ENCODE measurements at regions not wholly inside any gene's neighbourhood (a gene's known extent, or its start where the extent isn't known, plus 50 kb on each side); places are given as distances from the start of the nearest gene placed in this dataset.

DNA sequence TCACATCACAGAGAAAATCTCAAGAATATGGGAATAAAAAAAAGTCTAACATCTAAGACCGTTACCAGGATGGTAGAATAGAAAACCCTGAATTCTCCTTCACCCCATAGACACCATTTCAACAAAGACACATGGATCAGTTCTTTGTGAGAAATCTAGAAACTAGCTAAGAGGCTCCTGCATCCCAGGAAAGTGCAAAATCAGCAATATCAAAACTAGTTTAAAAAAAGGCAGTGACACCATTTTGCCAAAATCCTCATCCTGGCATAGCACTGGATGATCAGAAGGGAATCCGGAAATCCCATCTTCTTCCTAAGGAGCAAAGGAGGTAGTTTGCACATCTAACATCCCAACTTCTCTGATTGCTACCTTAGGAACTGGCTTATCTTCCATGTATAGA, 88.9 kb upstream of the MAGEE2 start:
- Histone ChIP-seq H3K9me3 (replicated peaks; ENCODE audit: insufficient read depth, low read length) (no peaks in the 10 kb centered on the region), H3K27ac (ENCODE audit: low read length) (no peak overlapping the region), H2AFZ (ENCODE audit: low read length) (no peak overlapping the region), H3K9me2 (replicated peaks; ENCODE audit: insufficient read depth, low read length) (no peaks in the 10 kb centered on the region), H3F3A (ENCODE audit: insufficient read depth, low read length) (no peaks in the 10 kb centered on the region), H3K4me3 (ENCODE audit: low read length) (no peak overlapping the region), H3K4me2 (ENCODE audit: low read depth, low read length) (no peak overlapping the region), H3K79me2 (ENCODE audit: low read length) (no peaks in the 10 kb centered on the region), H4K20me1 (ENCODE audit: insufficient read depth, low read length) (no peaks in the 10 kb centered on the region), H3K4me1 (ENCODE audit: low read length) (no peaks in the 10 kb centered on the region), H3K9ac (ENCODE audit: low read length) (no peak overlapping the region), H3K27me3 (replicated peaks; ENCODE audit: insufficient read depth, low read length) (no peaks in the 10 kb centered on the region), H3K36me3 (replicated peaks; ENCODE audit: insufficient read depth, low read length) (no peaks in the 10 kb centered on the region)
- no peak for DNase-seq
- no peak for TF ChIP-seq EZH2 (optimal IDR thresholded peaks at IDR 0.05; ENCODE audit: low read depth, low read length)
- TF ChIP-seq, protein P1, sequence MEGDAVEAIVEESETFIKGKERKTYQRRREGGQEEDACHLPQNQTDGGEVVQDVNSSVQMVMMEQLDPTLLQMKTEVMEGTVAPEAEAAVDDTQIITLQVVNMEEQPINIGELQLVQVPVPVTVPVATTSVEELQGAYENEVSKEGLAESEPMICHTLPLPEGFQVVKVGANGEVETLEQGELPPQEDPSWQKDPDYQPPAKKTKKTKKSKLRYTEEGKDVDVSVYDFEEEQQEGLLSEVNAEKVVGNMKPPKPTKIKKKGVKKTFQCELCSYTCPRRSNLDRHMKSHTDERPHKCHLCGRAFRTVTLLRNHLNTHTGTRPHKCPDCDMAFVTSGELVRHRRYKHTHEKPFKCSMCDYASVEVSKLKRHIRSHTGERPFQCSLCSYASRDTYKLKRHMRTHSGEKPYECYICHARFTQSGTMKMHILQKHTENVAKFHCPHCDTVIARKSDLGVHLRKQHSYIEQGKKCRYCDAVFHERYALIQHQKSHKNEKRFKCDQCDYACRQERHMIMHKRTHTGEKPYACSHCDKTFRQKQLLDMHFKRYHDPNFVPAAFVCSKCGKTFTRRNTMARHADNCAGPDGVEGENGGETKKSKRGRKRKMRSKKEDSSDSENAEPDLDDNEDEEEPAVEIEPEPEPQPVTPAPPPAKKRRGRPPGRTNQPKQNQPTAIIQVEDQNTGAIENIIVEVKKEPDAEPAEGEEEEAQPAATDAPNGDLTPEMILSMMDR (IDR thresholded peaks at IDR 0.05; ENCODE audit: low read length) = no peak
- TF ChIP-seq EZH2phosphoT487 (IDR thresholded peaks at IDR 0.05; ENCODE audit: low read length) = no peak

DNA sequence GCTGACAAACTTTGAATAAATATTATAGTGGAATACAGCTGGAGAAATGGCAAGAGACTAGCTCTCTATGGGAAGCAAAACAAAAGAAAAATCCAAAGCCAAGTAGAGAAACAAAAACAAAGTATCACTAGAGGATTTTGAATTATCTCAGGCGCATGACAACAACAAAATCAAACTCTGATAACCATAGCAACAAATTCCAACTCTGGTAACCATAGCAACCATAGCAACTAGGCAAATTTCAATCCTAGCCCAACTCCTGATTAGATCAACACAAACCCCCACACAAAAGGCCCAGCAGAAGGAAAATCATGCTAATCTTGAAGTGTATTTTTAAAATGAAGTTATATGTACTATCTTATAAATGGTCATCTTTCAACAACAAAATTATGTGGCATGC, 98.4 kb upstream of the MAGEE2 start:
- Histone ChIP-seq H4K20me1 (ENCODE audit: insufficient read depth, low read length) (no peaks in the 10 kb centered on the region), H3K9me2 (replicated peaks; ENCODE audit: insufficient read depth, low read length) (no peaks in the 10 kb centered on the region), H3K4me1 (ENCODE audit: low read length) (no peaks in the 10 kb centered on the region), H3F3A (ENCODE audit: insufficient read depth, low read length) (no peaks in the 10 kb centered on the region), H3K4me2 (ENCODE audit: low read depth, low read length) (no peak overlapping the region), H3K9me3 (replicated peaks; ENCODE audit: insufficient read depth, low read length) (no peaks in the 10 kb centered on the region), H3K4me3 (ENCODE audit: low read length) (no peak overlapping the region), H3K36me3 (replicated peaks; ENCODE audit: insufficient read depth, low read length) (no peaks in the 10 kb centered on the region), H3K9ac (ENCODE audit: low read length) (no peak overlapping the region), H3K79me2 (ENCODE audit: low read length) (no peaks in the 10 kb centered on the region), H3K27ac (ENCODE audit: low read length) (no peak overlapping the region), H3K27me3 (replicated peaks; ENCODE audit: insufficient read depth, low read length) (no peaks in the 10 kb centered on the region), H2AFZ (ENCODE audit: low read length) (no peak overlapping the region)
- no peak for DNase-seq
- TF ChIP-seq EZH2phosphoT487 (IDR thresholded peaks at IDR 0.05; ENCODE audit: low read length) = no peak
- TF ChIP-seq EZH2 (optimal IDR thresholded peaks at IDR 0.05; ENCODE audit: low read depth, low read length) = no peak
- TF ChIP-seq, protein P1 (IDR thresholded peaks at IDR 0.05; ENCODE audit: low read length) = no peak

DNA sequence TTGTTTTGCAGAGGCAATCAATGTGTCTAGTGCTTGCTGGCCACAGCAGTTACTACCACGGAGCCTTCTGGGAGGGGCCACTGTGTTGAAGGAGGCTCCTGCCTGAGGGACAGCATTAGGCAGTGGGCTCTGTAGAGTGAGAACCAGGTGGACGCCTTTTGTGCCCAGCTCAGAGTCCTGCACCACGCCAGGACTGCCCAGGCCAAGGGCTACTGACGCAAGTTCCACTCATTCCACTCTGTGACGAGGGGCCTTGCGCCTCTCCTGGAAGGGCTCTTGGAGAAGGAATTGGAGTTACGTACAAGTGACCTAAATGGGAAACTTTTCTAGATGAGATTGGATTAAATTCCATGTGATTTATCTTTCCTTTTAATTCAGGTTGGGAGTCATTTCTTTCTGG, 102.8 kb upstream of the MAGEE2 start:
- TF ChIP-seq, protein P1 (IDR thresholded peaks at IDR 0.05; ENCODE audit: low read length) = no peak
- TF ChIP-seq EZH2 (optimal IDR thresholded peaks at IDR 0.05; ENCODE audit: low read depth, low read length) (no peak), EZH2phosphoT487 (IDR thresholded peaks at IDR 0.05; ENCODE audit: low read length) (no peak)
- Histone ChIP-seq H3K36me3 (replicated peaks; ENCODE audit: insufficient read depth, low read length) (no peaks in the 10 kb centered on the region), H3K79me2 (ENCODE audit: low read length) (no peaks in the 10 kb centered on the region), H2AFZ (ENCODE audit: low read length) (no peak overlapping the region), H3K27me3 (replicated peaks; ENCODE audit: insufficient read depth, low read length) (no peaks in the 10 kb centered on the region), H3K9me2 (replicated peaks; ENCODE audit: insufficient read depth, low read length) (no peaks in the 10 kb centered on the region), H4K20me1 (ENCODE audit: insufficient read depth, low read length) (no peaks in the 10 kb centered on the region), H3K4me2 (ENCODE audit: low read depth, low read length) (no peak overlapping the region), H3F3A (ENCODE audit: insufficient read depth, low read length) (no peaks in the 10 kb centered on the region), H3K9me3 (replicated peaks; ENCODE audit: insufficient read depth, low read length) (no peaks in the 10 kb centered on the region), H3K27ac (ENCODE audit: low read length) (no peak overlapping the region), H3K9ac (ENCODE audit: low read length) (no peak overlapping the region), H3K4me1 (ENCODE audit: low read length) (no peaks in the 10 kb centered on the region), H3K4me3 (ENCODE audit: low read length) (no peak overlapping the region)
- no peak for DNase-seq
